ENCODE measurements at regions not wholly inside any gene's neighbourhood (a gene's known extent, or its start where the extent isn't known, plus 50 kb on each side); places are given as distances from the start of the nearest gene placed in this dataset.
A peak's percentile ranks its signal among the peaks of the same experiment; 100 is the strongest.
"Not testable (repeated sequence)": the region's sequence is repeated elsewhere in the genome, so short reads cannot be mapped to it uniquely, and the experiment has no call there.

DNA sequence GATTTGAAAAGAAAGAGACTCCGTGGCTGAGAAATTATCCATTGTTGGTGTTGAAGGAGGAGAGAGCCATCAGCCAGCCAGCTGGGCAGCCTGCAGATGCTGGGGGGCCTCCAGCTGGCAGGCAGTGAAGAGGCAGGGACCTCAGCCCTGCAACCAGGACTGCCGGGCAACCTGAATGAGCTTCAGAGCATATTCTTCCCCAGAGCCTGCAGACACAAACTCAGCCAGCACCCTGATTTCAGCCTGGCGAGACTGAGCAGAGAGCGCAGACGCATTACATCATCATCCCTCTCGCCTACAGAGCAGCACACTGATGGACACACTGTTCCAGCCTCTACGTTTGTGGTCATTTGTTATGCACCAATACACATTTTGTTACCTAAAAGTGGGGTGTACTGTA is 150.7 kb upstream of the RAB6C start:
- DNase-seq: no peak

DNA sequence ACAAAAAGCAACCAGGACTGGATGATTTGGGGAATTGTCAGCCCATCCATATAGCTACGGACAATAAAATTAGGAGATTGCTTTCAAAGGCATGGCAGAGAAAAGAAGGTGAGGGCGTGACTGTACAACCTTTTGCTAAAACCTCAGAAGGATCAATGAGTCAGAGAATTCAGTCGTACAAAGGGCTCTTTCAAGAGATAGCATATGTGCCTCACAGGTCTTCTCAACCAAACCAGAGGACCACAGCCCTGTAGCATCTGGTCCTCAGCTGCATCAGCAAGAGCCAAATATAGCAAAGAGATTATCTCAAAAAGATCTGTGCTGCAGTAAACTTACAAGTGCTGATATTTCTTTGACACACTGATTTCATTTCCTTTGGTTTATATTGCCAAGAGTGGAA is 149.9 kb upstream of the RAB6C start:
- no peak for DNase-seq

DNA sequence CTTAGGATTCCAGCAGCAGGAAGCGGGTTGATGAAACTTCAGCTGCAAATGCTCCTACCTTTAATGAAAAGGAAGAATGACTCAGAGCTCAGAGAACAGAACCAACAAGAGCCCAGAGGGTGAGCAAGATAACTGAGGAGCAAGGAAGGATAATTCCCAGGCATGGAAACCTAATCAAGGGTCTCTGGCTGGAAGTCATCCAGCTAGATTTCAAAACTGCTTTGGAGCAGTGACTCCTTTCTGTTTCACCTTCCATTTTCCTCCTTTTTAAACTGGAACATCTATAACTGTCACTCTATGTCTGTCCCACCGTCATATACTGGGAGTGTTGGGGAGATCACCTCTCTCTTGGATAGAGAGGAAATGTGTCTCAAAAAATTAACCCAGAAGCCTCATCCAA is 148.4 kb upstream of the RAB6C start:
- no peak for DNase-seq

DNA sequence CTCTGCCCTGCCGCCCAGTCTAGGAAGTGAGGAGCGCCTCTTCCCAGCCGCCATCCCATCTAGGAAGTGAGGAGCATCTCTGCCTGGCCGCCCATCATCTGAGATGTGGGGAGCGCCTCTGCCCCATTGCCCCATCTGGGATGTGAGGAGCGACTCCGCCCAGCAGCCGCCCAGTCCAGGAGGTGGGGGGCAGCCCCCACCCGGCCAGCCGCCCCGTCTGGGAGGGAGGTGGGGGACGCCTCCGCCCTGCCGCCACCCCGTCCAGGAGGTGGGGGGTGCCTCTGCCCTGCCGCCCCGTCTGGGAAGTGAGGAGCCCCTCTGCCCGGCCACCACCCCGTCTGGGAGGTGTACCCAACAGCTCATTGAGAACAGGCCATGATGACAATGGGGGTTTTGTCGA is 146.0 kb upstream of the RAB6C start:
- not testable (repeated sequence) for DNase-seq

DNA sequence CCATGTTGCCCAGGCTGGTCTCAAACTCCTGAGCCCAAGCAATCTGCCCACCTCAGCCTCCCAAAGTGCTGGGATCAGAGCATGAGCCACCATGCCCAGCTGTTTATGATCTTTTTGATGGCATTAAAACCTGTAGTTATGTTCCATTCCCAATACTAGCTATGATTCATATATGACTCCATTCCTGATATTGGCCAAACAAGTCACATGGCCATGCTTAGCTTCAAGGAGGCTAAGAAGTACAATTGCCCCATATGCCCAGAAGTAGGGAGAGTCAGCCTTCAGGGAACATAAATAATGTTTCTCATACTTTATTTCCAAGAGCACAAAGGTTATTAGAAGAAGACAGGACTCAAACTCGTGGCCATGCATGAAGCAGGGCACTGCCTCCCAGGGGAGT is 132.4 kb upstream of the RAB6C start:
- no peak for DNase-seq

DNA sequence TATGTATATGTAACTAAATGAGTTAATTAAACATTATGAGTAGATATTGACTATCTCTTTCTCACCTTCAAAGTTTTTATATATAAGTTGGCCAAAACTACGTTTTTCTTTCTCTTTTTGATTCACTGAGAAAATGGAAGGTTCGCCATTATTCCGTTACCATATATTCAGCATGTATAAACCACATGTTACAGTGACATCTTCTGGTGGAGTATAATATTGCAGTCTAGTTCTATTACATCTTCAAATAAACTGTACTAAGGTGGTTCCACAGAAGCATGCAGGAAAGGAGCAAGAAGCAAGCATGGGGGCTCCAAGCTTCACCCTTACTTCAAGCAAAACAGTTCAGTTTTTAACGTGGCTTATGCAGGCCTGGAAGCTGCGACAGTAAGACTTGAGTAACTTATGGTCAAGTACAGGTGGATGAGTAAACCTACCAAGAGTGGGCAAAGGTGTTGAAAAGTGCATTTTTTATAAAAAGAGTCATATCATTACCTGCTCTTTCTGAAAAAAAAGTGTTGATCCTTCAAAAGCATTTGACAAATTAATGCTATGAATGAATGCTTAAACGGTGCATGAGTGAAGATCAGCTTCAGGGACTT is 129.8 kb upstream of the RAB6C start:
- DNase-seq: no peak

DNA sequence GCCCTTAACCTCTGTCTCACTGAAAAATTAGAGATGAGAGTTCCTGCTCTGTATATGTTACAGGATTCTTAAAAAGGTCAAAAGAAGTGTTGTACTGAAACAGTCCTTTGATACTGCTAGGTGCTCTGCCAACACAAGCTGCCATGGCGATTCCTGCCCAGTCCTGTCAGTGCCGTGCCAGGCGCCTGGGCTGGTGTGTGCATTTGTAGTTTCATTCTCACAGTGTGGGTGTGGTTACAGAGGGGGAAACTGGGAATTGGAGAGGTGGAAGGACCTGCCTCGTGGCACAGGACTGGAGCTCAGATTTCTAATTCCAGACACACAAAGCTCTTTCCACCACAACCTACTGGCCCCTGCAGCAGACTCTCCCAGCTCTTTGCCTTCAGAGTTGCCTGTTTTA is 122.3 kb upstream of the RAB6C start:
- DNase-seq: no peak

DNA sequence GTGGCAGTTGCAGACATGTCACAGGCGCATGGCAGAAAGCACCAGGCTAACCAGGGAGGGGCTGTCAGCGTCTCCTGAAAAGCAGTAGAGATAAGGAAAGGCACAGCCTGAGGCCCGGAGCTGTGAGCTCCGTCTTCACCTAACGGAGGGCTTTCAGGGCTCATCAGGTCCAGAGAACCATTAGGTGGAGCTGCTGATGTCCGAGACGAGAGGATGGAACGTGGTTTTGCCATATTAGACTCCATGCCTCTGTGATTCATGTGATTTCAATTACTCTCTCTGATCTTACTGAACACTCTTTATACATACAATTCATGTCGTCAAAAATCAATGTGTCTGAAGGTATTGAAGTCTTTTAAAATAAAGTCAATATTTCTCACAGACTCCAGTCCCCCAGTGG is 120.3 kb upstream of the RAB6C start:
- no peak for DNase-seq

DNA sequence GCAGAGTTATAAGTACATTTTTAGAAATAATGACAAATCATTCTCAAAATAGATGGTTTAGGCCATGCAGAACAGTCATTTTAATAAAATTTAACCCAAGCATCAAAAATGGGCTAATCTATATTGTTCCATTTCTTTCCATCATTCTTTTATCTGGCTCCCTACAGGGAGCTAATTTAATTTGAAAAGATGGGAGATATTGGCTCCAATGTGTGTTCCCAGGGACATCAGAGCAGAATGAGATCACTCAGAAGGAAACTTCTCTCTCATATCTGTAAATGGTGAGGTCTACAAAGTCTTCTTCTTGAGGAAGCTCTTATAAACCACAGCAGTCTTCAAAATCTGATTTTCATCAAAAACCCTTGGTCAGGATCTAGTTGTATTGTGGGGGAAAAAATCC is 119.4 kb upstream of the RAB6C start:
- DNase-seq: no peak

DNA sequence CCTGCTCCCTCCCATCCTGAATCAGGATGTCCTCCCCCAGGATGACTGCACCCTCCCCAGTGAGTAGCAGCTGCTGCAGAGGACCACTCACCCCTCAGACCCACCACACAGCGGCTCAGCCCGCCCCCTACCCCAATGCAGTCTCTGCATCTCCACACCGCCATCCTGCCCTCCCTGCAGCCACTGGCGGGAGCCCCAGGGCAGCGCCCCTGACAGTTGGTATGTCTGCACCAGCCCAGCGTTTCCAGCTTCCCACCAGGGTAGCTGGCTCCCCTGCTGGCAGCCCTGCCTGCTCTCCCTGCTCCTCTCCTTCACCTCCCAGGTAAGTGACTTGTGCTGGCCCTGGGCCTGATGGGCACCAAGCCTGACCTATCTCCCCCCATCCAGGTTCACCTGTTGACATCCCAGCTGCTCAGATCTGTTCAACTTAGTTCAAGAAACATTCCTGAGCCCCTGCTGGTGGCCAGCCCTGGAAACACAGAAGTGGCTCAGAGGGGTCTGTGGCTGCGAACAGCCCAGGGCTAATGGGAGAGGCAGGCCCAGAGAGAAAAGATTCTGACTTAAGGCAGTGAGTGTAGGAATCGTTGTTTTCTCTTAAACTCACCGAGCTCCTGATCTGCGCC is 117.7 kb upstream of the RAB6C start:
- DNase-seq: no peak

DNA sequence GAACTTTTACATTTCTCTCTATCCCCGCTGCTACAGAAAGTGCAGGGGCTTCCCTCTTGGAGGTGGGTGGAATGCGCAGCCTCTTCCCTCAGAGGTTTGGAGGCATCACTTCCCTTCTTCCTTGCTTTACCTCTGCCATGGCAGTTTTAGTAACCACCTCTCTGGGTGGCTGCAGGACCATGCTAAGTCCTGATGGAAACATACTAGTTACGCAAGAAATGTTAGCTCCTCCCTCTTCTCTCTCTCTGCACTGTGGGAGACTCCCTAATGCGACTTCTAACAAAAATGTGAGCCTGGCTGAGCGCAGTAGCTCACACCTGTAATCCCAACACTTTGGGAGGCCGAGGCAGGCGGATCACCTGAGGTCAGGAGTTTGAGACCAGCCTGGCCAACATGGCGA is 116.8 kb upstream of the RAB6C start:
- DNase-seq: no peak

DNA sequence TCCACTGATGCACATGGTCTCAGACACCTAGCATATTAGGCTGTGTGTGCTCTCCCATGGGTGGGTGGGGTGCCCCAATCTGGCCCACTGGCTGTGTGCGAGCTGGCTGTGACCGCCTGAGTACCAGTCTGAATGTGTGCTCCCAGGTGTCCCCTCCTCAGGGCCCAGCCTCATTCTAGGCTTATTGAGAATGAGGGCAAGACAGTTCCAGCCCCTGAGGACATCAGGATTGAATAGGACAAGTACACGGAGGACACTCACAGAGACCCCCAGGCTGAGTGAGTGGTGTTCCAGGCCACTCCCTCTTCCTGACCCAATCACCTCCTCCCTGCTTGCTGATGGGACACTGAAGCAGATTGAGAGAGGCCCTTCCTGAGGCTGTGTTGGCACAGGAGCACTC is 116.1 kb upstream of the RAB6C start:
- no peak for DNase-seq

DNA sequence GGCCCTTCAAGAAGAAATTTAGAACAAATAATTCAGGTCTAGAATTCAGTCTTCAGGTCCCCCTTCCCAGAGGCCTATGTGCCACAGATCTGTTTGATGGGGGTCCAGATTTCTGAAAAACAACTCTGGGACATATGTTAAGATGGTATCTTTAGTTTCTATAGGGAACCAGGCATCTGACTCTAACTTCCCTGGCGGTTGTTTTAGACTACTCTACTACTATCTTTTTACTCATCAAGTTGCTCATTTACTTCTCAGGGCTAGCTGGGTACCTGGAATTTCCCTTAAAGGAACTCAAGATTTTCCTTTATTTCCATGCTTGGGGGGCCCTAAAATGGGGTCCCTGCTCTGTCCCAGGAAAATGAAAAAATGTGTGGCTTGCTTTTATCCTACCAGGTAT is 114.7 kb upstream of the RAB6C start:
- no peak for DNase-seq

DNA sequence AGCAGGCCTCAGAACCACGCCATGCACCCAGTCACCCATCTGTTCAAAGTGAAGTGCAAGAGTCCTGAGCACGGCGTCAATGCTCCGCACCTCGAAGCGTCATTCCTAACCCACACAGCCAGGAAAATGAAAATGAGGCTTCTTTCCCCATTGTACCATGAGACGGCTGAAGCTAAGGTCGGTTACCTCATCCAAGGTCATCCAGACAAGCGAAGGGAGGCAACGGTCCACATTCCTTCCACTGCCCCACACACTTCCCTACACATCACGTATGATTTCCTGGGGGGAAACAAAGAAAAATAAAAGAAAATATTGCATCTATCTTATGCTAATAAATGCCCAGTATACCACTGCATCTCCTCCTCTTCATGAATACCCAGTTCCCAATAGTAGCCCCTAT is 113.5 kb upstream of the RAB6C start:
- DNase-seq: no peak

DNA sequence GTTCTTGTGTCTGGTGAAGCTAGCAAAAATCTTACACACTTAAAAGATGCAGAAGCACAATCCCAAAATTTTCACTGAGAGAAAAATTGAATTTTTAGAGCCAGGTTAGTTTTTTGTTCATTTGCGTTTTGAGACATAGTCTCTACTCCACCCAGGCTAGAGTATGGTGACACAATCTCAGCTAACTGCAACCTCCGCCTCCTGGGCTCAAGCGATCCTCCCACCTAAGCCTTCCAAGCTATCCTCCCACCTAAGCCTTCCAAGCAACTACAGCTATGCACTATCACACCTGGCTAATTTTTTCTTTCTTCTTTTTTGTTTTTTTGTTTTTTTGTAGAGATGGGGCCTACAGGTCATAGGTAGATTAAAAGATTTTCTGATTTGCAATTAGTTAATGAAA is 113.1 kb upstream of the RAB6C start:
- no peak for DNase-seq

DNA sequence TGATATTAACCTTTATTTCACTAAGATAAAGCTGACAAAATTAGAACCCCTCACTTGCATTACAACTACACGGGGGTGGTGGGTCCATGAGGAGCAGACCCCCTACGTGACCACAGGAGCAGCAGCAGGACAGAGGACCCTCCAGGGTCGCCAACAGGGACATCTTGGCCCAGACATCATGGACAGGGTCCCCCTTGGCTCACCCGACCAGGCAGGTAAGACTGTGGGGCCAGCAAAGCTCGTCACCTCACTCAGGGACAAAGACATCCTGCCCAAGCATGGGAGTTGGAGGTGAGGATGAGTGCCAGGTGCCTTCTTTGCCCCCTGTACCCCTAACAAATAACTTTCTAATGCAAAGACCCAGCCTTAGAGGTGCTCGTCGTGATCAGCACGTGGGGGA is 111.3 kb upstream of the RAB6C start:
- no peak for DNase-seq

DNA sequence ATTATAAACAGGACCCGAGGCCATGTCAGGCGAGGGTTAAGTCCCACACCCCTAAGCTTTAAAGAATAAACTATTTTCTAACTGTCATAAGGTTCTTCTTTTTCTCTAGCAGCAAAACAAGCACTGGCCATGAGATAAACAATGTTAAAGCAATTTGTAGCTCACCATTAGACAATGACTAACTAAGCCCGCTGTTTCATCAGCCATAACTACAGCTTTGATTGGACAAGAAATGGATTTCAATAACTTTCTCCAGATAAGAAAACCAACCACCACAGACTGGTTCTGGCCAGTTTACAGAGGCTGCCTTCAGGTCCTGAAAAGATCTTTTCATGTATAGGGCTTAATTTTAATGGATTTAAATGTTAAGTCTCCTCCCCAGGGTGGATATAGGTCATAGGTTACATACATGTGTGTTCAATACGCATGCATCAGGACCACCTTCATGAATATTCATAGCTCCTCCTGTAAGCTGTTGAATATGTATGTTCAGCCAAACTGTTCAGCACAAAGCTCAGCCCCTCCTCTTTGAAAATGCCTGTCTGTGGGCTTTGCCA is 108.7 kb upstream of the RAB6C start:
- no peak for DNase-seq

DNA sequence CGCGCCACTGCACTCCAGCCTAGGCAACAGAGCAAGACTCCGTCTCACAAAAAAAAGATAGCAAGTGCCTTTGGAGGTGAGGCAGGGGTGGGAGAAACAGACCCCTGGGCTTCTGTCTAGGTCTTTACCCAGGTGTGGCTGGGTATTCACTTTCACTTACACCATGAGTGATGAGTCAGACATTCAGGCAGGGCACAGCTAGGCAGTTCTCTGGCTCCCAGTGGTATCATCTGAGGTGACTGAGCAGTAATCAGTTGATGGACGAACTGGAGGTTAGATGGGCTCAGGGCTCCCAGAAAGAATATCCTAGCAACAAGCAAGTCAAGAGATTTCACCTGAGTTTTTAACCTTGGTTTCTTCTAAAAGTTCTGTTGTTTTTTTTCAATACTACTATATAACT is 107.0 kb upstream of the RAB6C start:
- DNase-seq: no peak

DNA sequence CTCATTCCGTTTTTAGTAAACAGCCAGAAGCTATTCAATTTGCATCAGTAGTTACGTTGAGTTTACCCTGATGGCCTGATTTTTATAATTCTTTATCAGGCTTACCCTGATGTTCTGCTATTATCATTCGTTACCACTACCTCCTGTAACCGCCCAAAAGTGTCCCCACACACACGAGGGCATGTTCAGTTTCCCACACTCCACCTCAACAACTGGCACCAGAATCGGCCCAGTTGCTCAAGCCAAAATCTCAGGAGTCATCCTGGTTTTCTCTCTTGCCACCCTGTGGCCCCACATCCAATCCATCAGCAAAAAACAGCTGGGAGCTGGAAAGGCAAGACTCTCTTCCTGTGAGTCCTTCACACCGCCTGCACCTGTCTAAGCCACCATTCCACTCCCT is 102.9 kb upstream of the RAB6C start:
- no peak for DNase-seq

DNA sequence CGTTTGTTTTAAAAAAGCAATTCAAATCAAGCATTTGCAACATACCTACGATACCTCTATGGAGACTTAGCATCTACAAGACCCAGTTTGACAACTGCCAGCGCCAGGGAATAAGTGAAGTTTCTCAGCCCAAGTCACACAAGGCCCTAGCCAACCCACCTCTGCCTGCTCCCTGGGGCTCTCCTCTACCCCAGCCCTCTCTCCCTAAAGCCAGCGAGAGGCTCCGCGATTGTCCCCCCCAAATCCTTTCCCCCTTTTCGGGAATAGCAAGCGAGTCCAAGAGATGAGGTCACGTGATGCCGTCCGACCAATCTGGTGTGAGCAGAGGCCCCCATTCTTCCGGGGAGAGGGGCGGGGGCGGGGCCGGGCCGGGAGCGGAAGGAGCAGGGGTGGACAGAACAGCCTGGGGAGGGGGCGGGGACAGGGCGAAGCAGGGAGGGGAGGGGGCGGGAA is 102.2 kb upstream of the RAB6C start:
- DNase-seq: peak; percentile 99

DNA sequence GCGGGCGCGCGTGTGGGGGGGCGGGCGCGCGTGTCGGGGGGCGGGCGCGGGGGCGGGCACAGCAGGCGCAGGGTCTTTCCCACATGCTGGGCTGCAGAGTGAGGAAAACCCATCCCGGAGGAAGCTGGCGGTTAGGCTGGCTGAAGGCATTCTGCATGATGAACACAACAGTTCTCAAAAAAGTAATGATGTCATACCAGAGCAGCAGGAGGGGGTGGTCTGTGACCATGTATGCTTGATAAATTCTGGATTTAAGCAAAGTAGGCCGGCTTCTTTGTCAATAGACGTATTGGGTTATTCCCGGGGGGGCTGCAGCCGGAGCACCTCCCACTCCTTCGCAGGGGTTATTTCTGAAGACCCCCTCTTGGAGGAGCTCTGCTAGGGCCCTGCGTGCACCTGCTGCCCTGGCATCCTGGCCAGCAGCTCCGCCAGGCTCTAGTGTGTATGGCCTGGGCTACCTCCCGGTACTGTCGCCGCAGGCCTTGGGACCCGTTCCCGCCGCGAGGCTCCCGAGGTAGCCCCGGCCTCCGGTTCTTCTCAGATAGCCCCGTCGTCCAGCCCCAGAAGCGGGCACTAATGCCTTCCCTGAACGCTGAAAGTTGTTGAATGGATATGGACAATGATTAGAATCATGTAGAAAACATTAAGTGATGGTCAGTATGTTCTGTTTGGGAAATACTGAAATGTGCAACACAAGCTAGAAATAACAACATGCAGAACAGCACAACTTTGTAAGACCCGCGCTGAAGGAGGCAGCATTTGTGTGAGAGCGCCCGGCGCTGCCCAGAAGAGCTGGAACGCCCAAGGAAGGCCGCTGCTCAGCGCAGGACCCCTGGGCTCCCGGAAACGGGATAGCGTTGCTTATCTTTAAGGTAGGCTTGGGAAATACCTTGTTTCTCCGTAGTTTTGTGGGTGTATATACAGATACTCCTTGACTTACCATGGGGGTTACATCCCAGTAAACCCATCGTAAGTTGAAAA is 101.4 kb upstream of the RAB6C start:
- no peak for DNase-seq

DNA sequence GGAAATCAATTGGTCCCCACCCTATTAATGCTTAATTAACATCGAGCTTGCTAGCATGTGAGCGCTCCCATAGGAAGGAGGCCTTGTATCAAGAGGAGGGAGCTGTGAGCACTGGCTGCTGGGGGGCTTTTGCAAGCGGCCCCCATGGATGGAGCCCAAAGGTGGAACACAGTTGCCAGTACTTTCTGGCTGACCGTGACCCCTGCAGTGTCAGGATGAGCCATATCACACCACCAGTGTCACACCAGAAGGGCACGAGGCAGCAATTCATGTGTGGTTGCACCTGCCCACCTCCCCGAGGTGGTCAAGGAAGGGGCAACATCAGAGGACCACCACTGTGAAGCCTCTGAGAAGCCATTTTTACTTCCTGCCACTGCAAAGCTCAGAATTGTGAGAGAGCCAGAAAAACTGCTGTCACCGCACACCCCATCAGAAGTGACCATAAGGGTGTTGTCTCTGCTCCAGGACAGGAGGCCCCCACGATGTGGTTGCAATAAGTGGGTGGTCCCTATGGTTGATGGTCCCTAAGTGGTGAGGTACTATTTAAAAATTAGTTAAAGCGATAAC is 99.8 kb upstream of the RAB6C start:
- no peak for DNase-seq

DNA sequence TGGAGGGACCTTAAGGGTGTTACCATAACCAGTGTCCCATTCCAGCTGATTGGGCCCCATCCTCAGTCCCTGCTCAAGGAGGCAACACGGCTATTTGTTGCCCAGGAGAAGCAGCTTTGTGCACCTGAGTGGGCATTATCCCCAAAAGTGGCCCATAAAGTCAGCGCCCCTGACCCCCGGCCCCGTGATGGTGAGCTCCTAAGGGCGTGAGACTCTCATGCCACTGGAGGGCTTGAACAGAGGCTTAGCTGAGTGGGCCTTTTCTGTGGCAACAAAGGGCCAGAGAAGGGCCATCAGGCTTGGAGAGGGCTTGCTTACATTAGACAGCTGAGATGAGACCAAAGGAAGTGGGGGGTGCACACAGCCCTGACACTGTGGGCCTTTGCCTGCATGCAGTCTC is 99.2 kb upstream of the RAB6C start:
- DNase-seq: no peak
